ENCODE measurements at regions not wholly inside any gene's neighbourhood (a gene's known extent, or its start where the extent isn't known, plus 50 kb on each side); places are given as distances from the start of the nearest gene placed in this dataset.

DNA sequence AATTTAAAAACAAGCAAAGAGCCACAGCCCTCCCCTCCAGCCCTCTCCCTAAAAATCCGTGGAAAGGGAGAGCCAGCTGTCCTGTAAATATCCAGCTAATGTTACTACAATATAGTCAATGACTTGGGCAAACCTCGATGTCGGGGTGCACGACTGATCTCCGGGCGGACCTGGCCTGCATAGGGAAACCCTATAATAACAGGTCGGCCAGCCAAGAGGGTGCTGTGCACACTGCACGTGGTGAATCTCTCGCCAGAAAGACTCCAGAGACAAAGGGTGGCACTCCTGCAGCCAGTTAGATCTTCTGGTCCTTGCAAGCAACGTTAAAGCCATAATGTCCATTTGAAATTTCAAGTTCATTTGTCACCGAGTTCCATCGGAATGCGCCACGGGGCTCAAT is 1092.8 kb downstream of the ADGRL3 start (continued):
- TF ChIP-seq ZNF17 (CRISPR knock-in tag; IDR thresholded peaks at IDR 0.05) (no peak), SAP130 (CRISPR knock-in tag; IDR thresholded peaks at IDR 0.05; ENCODE audit: low read depth) (no peak), MAZ (IDR thresholded peaks at IDR 0.05; ENCODE audit: borderline replicate concordance, low read depth, low read length) (no peak), MAZ (CRISPR knock-in tag; IDR thresholded peaks at IDR 0.05; ENCODE audit: low read depth) (no peak), ZMYM4 (CRISPR knock-in tag; IDR thresholded peaks at IDR 0.05) (no peak)

DNA sequence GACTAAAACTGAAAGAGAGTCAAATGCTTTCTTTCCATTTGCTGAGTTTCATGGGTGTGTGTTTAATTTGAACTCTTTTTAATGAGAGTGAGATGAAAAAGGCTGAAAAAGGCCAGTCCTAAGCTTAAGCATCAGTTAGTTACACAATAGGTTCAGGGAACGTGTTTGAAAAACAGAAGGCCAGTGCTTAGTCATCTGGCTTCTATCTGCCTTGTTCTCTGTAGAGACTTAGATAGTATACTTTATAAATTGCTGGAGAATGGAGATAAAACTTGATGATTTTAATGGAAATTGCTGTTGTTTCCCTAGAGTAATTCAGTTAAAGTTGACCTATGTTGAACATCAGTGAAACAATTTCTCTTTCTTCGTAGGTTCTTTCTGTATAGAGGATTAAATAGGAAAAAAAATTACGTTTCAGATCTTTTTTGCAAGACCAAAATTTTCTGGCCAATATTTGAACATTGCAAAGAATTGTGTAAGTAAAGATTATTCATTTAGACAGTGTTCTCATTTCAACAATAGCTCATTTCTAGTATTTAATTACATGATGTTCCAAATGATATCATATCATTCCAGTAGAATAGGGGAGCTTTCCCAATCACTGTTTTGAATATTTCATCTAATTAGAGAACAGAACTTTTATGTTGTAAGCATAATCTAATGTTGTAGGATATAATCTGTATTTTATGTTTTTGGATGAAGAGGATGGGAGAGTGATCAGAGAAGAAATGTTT is 1088.8 kb downstream of the ADGRL3 start:
- no peaks in the 10 kb centered on the region for H4K20me1 ChIP-seq (ENCODE audit: insufficient read depth, low read length)
- no peaks in the 10 kb centered on the region for H3K79me2 ChIP-seq (ENCODE audit: insufficient read depth, low read length)
- no peaks in the 10 kb centered on the region for H3K27me3 ChIP-seq (ENCODE audit: control insufficient read depth in 1 of 2, insufficient read depth in 2 of 2, low read length in 2 of 2)
- WGBS (ENCODE audit: low lambda C conversion rate) = 7% methylated on average over 3 of the region's 3 CpGs
- ChIA-PET CTCF (ENCODE audit: low intra/inter-chr PET ratio, low total read pairs) (no interaction called here), POLR2A (no interaction called here)
- no peak for ATAC-seq
- H3K9ac ChIP-seq (ENCODE audit: insufficient read depth, low read depth, low read length) = no peak overlapping the region
- no peak for FAIRE-seq
- DNase-seq (ENCODE audit: low spot score) = no peak
- no peak overlapping the region for H2AFZ ChIP-seq (ENCODE audit: low read length)
- TF ChIP-seq THYN1 (CRISPR knock-in tag; IDR thresholded peaks at IDR 0.05; ENCODE audit: borderline replicate concordance, low read depth) (no peak), GTF2F1 (IDR thresholded peaks at IDR 0.05; ENCODE audit: low read length) (no peak), NFATC3 (CRISPR knock-in tag; IDR thresholded peaks at IDR 0.05) (no peak), RFX3 (CRISPR knock-in tag; IDR thresholded peaks at IDR 0.05) (no peak), KDM5B (CRISPR knock-in tag; IDR thresholded peaks at IDR 0.05; ENCODE audit: borderline replicate concordance) (no peak), MED1 (CRISPR knock-in tag; IDR thresholded peaks at IDR 0.05) (no peak), YY1 (IDR thresholded peaks at IDR 0.05; ENCODE audit: insufficient read depth, insufficient replicate concordance, low read depth, low read length) (no peak), SIN3A (IDR thresholded peaks at IDR 0.05; ENCODE audit: borderline replicate concordance, low read depth, low read length) (no peak), PHF8 (CRISPR knock-in tag; IDR thresholded peaks at IDR 0.05) (no peak)
- TF ChIP-seq, protein P1, sequence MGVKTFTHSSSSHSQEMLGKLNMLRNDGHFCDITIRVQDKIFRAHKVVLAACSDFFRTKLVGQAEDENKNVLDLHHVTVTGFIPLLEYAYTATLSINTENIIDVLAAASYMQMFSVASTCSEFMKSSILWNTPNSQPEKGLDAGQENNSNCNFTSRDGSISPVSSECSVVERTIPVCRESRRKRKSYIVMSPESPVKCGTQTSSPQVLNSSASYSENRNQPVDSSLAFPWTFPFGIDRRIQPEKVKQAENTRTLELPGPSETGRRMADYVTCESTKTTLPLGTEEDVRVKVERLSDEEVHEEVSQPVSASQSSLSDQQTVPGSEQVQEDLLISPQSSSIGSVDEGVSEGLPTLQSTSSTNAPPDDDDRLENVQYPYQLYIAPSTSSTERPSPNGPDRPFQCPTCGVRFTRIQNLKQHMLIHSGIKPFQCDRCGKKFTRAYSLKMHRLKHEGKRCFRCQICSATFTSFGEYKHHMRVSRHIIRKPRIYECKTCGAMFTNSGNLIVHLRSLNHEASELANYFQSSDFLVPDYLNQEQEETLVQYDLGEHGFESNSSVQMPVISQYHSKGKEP (CRISPR knock-in tag; IDR thresholded peaks at IDR 0.05) = no peak
- in situ Hi-C loops (cut with HindIII; ENCODE audit: extremely low pct_ligation_motif_present, low pct_unique_long_range_greater_than_20kb) = no loop called here
- H3K4me3 ChIP-seq (replicated peaks in 1 of 3; ENCODE audit: insufficient read depth in 1 of 3, low read depth in 2 of 3, low read length in 3 of 3) = no peak overlapping the region
- no TSS peak for BruUV-seq (replicated peaks)
- H3K27ac ChIP-seq (ENCODE audit: extremely low read length, insufficient read depth, low read length) = no peak overlapping the region
- H3K4me2 ChIP-seq (ENCODE audit: low read depth, low read length) = no peak overlapping the region
- intact Hi-C loops (cut with micrococcal nuclease; ENCODE audit: unreplicated experiment) = no loop called here
- no peaks in the 10 kb centered on the region for H3K36me3 ChIP-seq (replicated peaks in 1 of 2; ENCODE audit: control insufficient read depth in 1 of 2, insufficient read depth in 2 of 2, low read length in 2 of 2)
- no peaks in the 10 kb centered on the region for H3K9me3 ChIP-seq (ENCODE audit: low read length)
- no peaks in the 10 kb centered on the region for H3K4me1 ChIP-seq (ENCODE audit: insufficient read depth, low read length)

Data from HepG2 (cell line).